DOHH2 (cell line): ENCODE measurements at regions not wholly inside any gene's neighbourhood (a gene's known extent, or its start where the extent isn't known, plus 50 kb on each side); places are given as distances from the start of the nearest gene placed in this dataset.

Experiments used
- CTCF ChIP-seq: fragments of 200-600 bp; sonication (generic); IDR thresholded peaks from one replicate; pipeline ENCODE4 v1.5.1; 2014; ENCODE audit warnings: antibody characterized with exemption, mild to moderate bottlenecking, low read depth, low read length; ENCODE audit not compliant: poor library complexity, severe bottlenecking
- EZH2phosphoT487 ChIP-seq: fragments of 200-600 bp; sonication (generic); IDR thresholded peaks from 2 replicates; pipeline ENCODE4 v1.6.1; 2017; ENCODE audit warnings: borderline replicate concordance, mild to moderate bottlenecking, antibody characterized with exemption, low read length, moderate library complexity, mixed read lengths

GRCh38 chr5:114790403-114790792, 379.3 kb downstream of the TRIM36 start:
- TF ChIP-seq EZH2phosphoT487 (no peak), CTCF (no peak)
